HEK293T (cell line): ENCODE measurements at regions not wholly inside any gene's neighbourhood (a gene's known extent, or its start where the extent isn't known, plus 50 kb on each side); places are given as distances from the start of the nearest gene placed in this dataset.

Source experiments
- ARNT ChIP-seq: fragments of 450-650 bp; IDR thresholded peaks from 2 replicates; pipeline ENCODE4 v1.6.1; 2017; ENCODE audit warnings: mild to moderate bottlenecking
- ELF4 ChIP-seq: fragments of 450-650 bp; IDR thresholded peaks from 2 replicates; pipeline ENCODE4 v1.6.1; 2017; ENCODE audit warnings: antibody characterized with exemption
- FOXM1 ChIP-seq: fragments of 450-650 bp; IDR thresholded peaks from 2 replicates; pipeline ENCODE4 v1.6.1; 2017; ENCODE audit warnings: mild to moderate bottlenecking, borderline replicate concordance
- HDGF ChIP-seq: fragments of 450-650 bp; IDR thresholded peaks from 2 replicates; pipeline ENCODE4 v1.6.1; 2017; ENCODE audit warnings: antibody characterized with exemption, borderline replicate concordance
- L3MBTL2 ChIP-seq: fragments of 450-650 bp; conservative IDR thresholded peaks from 2 replicates; pipeline ENCODE4 v1.6.1; 2016; ENCODE audit warnings: mild to moderate bottlenecking
- SP1 ChIP-seq: fragments of 450-650 bp; IDR thresholded peaks from 2 replicates; pipeline ENCODE4 v1.6.1; 2017
- SUZ12 ChIP-seq: fragments of 450-650 bp; IDR thresholded peaks from 2 replicates; pipeline ENCODE4 v1.6.1; 2016; ENCODE audit warnings: mild to moderate bottlenecking
- TARDBP ChIP-seq: fragments of 450-650 bp; IDR thresholded peaks from 2 replicates; pipeline ENCODE4 v1.6.1; 2016
- TF ChIP-seq, protein P1 (sequence below): fragments of 450-650 bp; IDR thresholded peaks from 2 replicates; pipeline ENCODE4 v1.6.1; 2016

DNA sequence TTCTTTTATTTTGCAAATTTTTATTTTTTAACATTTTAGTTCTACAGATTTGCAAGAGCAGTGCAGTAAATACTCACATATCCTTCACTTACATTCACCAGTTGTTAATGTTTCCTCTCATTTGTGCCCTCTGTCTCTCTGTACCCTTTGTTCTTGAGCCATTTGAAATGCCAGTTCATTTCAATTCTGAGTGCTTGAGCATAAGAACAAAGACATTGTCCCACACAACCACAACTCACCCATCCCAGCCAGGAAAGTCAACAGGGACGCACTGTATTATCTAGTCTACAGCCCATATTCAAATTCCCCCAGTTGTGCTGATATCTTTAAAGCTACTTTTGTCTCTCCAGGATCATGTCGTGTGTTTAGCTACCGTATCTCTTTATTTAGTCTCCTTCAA, 141.4 kb upstream of the SLC6A11 start:
- TF ChIP-seq L3MBTL2: no peak
- no peak for TF ChIP-seq ARNT
- TF ChIP-seq FOXM1: no peak
- TF ChIP-seq SUZ12: no peak
- no peak for TF ChIP-seq SP1
- no peak for TF ChIP-seq ELF4
- TF ChIP-seq TARDBP: no peak
- TF ChIP-seq HDGF: no peak
- TF ChIP-seq, protein P1, sequence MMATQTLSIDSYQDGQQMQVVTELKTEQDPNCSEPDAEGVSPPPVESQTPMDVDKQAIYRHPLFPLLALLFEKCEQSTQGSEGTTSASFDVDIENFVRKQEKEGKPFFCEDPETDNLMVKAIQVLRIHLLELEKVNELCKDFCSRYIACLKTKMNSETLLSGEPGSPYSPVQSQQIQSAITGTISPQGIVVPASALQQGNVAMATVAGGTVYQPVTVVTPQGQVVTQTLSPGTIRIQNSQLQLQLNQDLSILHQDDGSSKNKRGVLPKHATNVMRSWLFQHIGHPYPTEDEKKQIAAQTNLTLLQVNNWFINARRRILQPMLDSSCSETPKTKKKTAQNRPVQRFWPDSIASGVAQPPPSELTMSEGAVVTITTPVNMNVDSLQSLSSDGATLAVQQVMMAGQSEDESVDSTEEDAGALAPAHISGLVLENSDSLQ: no peak
